HUES64 (cell line): ENCODE measurements at regions not wholly inside any gene's neighbourhood (a gene's known extent, or its start where the extent isn't known, plus 50 kb on each side); places are given as distances from the start of the nearest gene placed in this dataset.

Experiments
- H3K27ac ChIP-seq: 2 replicates; pipeline ENCODE4 v1.7.0; 2013; ENCODE audit warnings: low read depth, low read length, inconsistent platforms
- H3K27me3 ChIP-seq: 2 replicates; pipeline ENCODE4 v1.6.1; 2013; ENCODE audit warnings: mild to moderate bottlenecking, low read length; ENCODE audit not compliant: insufficient read depth
- H3K36me3 ChIP-seq: 2 replicates; pipeline ENCODE4 v1.6.1; 2013; ENCODE audit warnings: mild to moderate bottlenecking, low read length; ENCODE audit not compliant: insufficient read depth
- H3K4me1 ChIP-seq: 2 replicates; pipeline ENCODE4 v1.6.1; 2013; ENCODE audit warnings: mild to moderate bottlenecking, low read length, moderate library complexity; ENCODE audit not compliant: insufficient read depth
- H3K4me3 ChIP-seq: 2 replicates; pipeline ENCODE4 v1.5.1; 2013; ENCODE audit warnings: mild to moderate bottlenecking, low read length, moderate library complexity
- H3K9ac ChIP-seq: 2 replicates; pipeline ENCODE4 v1.6.1; 2013; ENCODE audit warnings: mild to moderate bottlenecking, low read depth, low read length
- H3K9me3 ChIP-seq: 2 replicates; pipeline ENCODE4 v1.6.1; 2013; ENCODE audit warnings: low read depth, low read length; ENCODE audit not compliant: insufficient read depth
- WGBS: fragments of 150-250, 120-280 bp; methylation state at CpG from one replicate; pipeline ENCODE4 v1.1.7; 2013; ENCODE audit warnings: missing lambda C conversion rate; 5-methylcytosine and 5-hydroxymethylcytosine counted together

DNA sequence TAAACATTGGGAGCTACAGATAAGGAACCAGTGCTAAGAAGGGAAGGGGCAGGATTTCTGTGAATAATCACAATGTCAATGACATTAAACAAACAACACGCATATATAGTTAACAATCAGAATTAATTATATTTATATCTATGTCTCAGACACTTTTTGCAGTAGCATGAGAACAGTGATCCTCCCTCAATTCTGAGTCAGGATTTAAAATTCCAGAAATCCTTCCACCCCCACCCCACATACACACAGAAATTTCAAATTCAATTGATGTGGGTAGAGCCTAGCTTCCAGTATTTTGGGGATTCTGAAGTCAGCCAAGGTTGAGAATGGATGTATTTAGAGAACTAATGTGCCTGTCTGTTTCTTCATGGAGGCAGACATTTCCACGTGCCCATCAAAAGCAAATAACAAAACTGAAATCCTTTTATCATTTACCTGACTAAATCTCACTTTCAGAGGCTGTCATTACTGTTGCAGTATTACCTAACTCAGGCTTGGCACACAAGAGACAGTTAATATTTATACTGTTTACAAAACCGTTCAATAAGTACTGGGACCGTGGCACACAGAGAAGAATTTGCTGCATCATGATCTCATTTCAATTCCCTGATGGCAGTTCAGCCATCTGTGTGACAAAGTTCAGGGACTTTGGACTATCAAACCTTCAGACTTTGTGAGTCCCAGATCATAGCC, 116.6 kb upstream of the PALS2 start:
- H3K36me3 ChIP-seq, result no peaks in the 10 kb centered on the region
- H3K4me3 ChIP-seq, result no peak overlapping the region
- H3K9me3 ChIP-seq, result no peaks in the 10 kb centered on the region
- H3K4me1 ChIP-seq, result peaks cover 3% of the 10 kb centered on the region; the same call in 1 of the 2 replicates
- 0 out of 2 replicates have a peak, but pooled peaks cover 2% of the 10 kb centered on the region for H3K27me3 ChIP-seq
- H3K9ac ChIP-seq, result no peak overlapping the region
- H3K27ac ChIP-seq, result no peak overlapping the region
- 93% methylated on average over 3 of the region's 4 CpGs for WGBS

DNA sequence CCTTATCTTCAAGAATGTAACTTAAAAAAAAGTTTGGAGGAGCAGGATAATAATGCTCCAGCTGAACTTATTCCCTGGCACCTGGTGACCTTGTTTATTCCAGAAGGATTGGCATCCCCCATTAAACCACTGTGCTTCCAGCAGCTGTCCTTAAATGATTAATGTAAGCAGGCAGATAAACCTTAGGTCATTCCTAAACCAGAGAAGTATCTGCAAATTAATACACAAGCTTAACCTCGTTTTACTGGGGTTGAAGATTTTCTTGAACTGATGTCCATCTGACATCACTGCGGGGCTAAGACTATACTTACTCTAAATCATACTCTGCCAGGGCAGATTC, 116.1 kb upstream of the PALS2 start:
- H3K27me3 ChIP-seq, result 0 out of 2 replicates have a peak, but pooled peaks cover 3% of the 10 kb centered on the region
- no peaks in the 10 kb centered on the region for H3K9me3 ChIP-seq
- WGBS, result 96% methylated on average over 2 of the region's 2 CpGs
- peaks cover 3% of the 10 kb centered on the region; the same call in 1 of the 2 replicates for H3K4me1 ChIP-seq
- H3K36me3 ChIP-seq, result no peaks in the 10 kb centered on the region
- H3K27ac ChIP-seq, result no peak overlapping the region
- H3K4me3 ChIP-seq, result no peak overlapping the region
- H3K9ac ChIP-seq, result no peak overlapping the region

DNA sequence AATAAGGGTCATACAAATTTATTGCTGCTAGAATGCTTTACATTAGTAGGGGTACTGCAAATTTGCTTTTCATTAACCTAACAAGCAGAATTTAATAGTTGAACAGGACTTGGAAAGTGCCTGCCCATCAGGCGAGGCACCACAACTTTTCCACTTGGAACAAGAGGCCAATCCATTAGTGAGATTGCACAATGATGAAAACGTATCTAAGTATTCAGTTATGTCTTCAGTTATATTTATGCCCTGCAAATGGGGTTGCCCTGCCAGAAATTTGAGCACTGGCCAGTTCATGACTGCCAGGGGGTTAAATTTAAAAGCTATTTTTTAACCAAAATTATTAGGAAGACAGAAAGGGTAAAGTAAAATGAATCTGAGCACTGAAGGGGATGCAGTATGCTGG, 111.1 kb upstream of the PALS2 start:
- H3K9ac ChIP-seq, result no peak overlapping the region
- no peaks in the 10 kb centered on the region for H3K36me3 ChIP-seq
- no peak overlapping the region for H3K4me3 ChIP-seq
- 94% methylated on average over 2 of the region's 2 CpGs for WGBS
- 0 out of 2 replicates have a peak, but pooled peaks cover 3% of the 10 kb centered on the region for H3K27me3 ChIP-seq
- no peak overlapping the region for H3K27ac ChIP-seq
- H3K9me3 ChIP-seq, result no peaks in the 10 kb centered on the region
- H3K4me1 ChIP-seq, result no peaks in the 10 kb centered on the region

DNA sequence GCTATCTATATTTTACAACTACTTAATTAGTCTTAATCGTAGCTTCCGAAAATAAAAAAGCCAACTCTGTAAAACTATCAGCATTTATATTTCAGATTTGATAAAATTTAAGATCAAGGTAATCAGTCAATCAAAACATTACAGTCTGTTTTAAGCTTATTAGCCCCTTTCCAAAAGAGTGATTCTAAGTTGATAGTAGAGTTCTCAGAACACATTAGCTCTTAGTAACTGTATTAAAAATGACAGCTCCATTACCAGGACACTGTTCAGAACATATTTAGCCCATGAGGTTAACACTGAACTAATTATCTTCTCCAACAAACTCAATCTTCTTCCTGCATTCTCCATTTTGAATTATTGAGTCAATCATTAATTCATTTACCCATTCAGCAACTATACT, 110.3 kb upstream of the PALS2 start:
- H3K27me3 ChIP-seq, result 0 out of 2 replicates have a peak, but pooled peaks cover 3% of the 10 kb centered on the region
- H3K36me3 ChIP-seq, result no peaks in the 10 kb centered on the region
- H3K4me3 ChIP-seq, result no peak overlapping the region
- no peak overlapping the region for H3K9ac ChIP-seq
- H3K4me1 ChIP-seq, result peaks cover 4% of the 10 kb centered on the region; the same call in 1 of the 2 replicates
- WGBS, result 100% methylated on average over 1 of the region's 2 CpGs
- no peaks in the 10 kb centered on the region for H3K9me3 ChIP-seq
- no peak overlapping the region for H3K27ac ChIP-seq

DNA sequence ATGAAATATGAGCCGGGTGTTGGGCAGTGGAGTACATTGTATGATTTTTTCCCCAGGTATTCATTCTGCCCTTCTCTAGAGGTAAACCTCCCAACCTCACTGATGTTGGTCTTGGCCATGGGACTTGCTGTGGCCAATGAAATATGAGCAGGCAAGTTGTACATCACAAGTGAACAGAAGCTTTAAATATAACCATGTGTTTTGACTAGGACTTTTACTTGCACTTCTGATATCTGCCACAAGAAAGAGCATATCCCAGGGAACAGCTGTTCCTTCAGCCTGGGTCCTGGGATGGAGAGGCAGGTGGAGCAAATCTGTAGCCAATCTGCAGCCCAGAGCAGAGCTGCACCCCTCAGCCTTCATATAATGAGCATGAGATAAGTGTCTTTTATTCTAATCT, 109.8 kb upstream of the PALS2 start:
- Histone ChIP-seq H3K4me3 (no peak overlapping the region), H3K36me3 (no peaks in the 10 kb centered on the region), H3K4me1 (peaks cover 4% of the 10 kb centered on the region; the same call in 1 of the 2 replicates), H3K27ac (no peak overlapping the region), H3K9me3 (no peaks in the 10 kb centered on the region), H3K27me3 (0 out of 2 replicates have a peak, but pooled peaks cover 3% of the 10 kb centered on the region), H3K9ac (no peak overlapping the region)
- WGBS, result 100% methylated on average over 1 of the region's 1 CpG

DNA sequence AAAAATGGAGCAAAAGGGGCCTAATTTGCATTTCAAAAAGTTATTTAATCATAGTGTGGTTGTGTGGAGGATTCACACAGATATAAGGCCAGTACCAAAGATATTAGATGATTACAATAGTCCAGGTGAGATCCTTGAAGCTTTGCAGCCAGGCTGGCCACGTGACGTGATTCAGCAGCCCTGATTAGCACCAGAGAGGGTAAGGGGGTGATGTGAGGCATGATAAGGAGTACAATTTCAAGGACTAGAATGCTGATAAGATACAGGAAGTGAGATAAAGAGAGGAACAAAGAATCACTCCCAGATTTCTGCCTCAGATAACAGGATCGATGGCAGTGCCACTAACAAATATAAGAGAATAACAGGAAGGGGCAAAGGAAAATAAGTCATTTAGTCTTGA, 108.4 kb upstream of the PALS2 start:
- Histone ChIP-seq H3K9me3 (no peaks in the 10 kb centered on the region), H3K9ac (no peak overlapping the region), H3K36me3 (no peaks in the 10 kb centered on the region), H3K4me1 (peaks cover 4% of the 10 kb centered on the region; the same call in 1 of the 2 replicates), H3K27ac (no peak overlapping the region), H3K27me3 (0 out of 2 replicates have a peak, but pooled peaks cover 3% of the 10 kb centered on the region), H3K4me3 (no peak overlapping the region)
- 85% methylated on average over 3 of the region's 3 CpGs for WGBS

DNA sequence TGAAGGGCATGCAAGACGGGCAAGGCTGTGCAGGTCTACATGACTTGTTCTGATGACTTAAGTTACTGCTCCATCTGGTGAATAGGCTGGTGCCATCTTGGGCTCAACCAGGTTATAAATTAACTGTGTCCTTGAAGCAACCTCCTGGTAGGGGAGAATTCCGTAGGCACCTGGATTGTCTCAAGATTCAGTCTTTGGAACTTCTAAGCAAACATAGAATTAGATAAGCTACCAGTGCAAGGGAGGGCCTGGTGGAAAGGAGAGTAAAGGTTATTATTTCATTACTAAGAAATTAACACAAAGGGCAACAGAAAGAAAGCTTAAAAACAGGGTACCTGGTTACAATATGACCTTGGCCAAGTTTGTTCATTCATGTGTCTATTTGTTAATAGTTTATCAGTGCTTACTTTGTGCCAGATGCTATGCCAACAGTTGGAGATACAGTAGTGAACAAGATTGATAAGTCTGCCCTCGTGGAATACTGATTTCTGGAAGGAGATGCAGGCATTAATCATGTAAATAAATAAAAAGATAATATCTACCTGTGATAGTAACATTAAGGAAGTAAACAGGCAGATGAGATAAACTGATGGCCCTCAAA, 107.0 kb upstream of the PALS2 start:
- no peaks in the 10 kb centered on the region for H3K9me3 ChIP-seq
- H3K4me3 ChIP-seq, result no peak overlapping the region
- H3K36me3 ChIP-seq, result no peaks in the 10 kb centered on the region
- no peak overlapping the region for H3K9ac ChIP-seq
- H3K27me3 ChIP-seq, result 0 out of 2 replicates have a peak, but pooled peaks cover 3% of the 10 kb centered on the region
- no peak overlapping the region for H3K27ac ChIP-seq
- 86% methylated on average over 3 of the region's 3 CpGs for WGBS
- peaks cover 4% of the 10 kb centered on the region; the same call in 1 of the 2 replicates for H3K4me1 ChIP-seq

DNA sequence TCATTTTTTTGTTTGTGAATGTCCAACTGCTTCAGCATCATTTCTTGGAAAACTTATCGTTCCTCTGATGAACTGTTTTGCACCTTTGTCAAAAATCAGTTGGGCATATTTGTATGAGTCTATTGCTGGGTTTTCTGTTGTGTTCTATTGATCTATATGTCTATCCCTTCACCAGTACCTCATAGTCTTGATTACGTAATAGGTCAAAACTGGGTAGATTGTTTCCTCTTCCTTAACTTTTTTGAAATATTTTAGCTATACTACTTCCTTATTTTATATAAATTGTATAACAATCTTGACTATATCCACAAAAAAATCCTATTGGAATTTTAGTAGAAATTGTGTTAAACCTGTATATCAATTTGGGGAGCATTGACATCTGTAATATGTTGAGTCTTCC, 104.1 kb upstream of the PALS2 start:
- no peak overlapping the region for H3K27ac ChIP-seq
- no peaks in the 10 kb centered on the region for H3K9me3 ChIP-seq
- H3K36me3 ChIP-seq, result no peaks in the 10 kb centered on the region
- H3K4me1 ChIP-seq, result peaks cover 4% of the 10 kb centered on the region; the same call in 1 of the 2 replicates
- H3K27me3 ChIP-seq, result no peaks in the 10 kb centered on the region
- WGBS, result 90% methylated on average over 1 of the region's 2 CpGs
- no peak overlapping the region for H3K9ac ChIP-seq
- no peak overlapping the region for H3K4me3 ChIP-seq

DNA sequence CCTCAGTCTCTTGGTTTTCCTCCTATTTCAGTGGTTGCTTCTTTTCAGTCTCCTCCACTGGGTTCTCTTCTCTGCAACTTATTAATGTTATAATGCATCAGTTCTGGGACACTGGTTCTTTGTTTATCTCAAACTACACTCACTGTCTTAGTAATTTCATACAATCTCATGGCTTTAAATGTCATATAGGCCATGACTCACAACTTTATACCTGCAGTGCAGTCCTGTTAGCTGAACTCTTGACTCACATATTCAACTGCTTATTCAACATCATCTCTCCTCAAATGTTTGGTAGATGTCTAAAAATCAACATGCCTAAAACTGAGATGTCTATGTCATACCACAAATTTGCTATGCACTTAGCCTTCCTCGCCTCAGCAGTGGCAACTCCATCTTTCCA, 101.2 kb upstream of the PALS2 start:
- Histone ChIP-seq H3K4me1 (peaks cover 12% of the 10 kb centered on the region), H3K27ac (no peak overlapping the region), H3K9me3 (no peaks in the 10 kb centered on the region), H3K9ac (no peak overlapping the region), H3K27me3 (no peaks in the 10 kb centered on the region), H3K36me3 (no peaks in the 10 kb centered on the region), H3K4me3 (no peak overlapping the region)
- WGBS, result 100% methylated on average over 1 of the region's 1 CpG

DNA sequence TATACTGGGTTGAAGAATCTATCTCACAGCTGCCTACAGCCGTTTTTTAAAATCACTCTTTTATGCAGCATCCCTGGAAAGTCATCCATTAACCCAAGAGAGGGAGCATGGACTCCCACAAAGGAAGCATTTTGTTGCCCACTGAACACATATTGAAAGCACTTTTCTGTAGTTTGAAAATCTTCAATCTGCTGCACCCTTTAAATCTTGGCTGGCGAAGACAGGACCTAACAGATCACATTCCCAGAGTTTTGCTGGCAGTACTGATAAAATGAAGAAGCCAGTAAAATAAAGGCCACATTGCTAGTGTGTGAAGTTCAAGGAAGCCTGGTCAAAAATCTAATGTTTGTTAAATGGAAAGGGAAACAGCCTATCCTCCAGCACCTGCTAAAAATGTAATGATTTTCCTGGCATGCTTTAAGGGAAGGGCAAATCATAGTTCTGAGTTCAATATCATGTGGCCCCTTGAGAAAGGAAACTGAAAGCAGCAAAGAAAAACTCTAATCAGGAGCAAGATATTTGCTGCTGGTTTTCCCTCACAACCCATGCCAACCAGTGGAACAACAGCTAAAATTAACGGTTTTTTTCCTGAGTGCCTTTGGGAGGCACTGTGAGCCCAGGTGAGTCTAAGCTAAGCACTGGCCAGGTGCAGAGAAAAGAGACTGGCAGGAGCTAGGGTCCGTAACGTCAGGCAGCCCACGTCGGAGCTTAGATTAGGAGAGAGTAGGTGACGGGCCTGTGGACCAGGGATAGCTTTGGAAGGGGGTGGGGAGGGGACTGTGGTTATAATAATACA, 97.9 kb upstream of the PALS2 start:
- Histone ChIP-seq H3K4me1 (peaks cover 23% of the 10 kb centered on the region), H3K9me3 (no peaks in the 10 kb centered on the region), H3K36me3 (no peaks in the 10 kb centered on the region), H3K27ac (no peak overlapping the region), H3K27me3 (no peaks in the 10 kb centered on the region), H3K9ac (no peak overlapping the region), H3K4me3 (no peak overlapping the region)
- 79% methylated on average over 8 of the region's 8 CpGs for WGBS

DNA sequence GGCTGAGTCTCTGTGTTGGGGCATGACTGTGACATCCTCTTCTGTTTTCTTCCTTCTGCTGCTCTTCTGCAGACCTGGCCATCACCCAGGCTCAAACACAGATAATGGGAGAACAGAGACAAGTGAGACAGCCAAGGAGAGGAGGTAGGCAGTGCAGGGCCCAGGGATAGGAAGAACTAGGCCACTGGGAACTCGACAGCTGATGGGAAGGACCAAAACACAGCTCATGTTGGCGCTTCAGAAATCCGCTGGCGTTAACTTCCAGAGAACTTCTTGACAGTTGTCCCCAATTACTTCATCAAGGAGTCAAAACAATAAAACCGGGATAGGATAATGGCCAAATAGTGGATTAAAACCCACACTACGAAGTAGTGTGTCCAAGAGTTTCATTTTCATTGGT, 97.0 kb upstream of the PALS2 start:
- H3K27me3 ChIP-seq, result no peaks in the 10 kb centered on the region
- no peak overlapping the region for H3K27ac ChIP-seq
- peaks cover 23% of the 10 kb centered on the region for H3K4me1 ChIP-seq
- no peaks in the 10 kb centered on the region for H3K36me3 ChIP-seq
- no peak overlapping the region for H3K9ac ChIP-seq
- 98% methylated on average over 6 of the region's 6 CpGs for WGBS
- H3K9me3 ChIP-seq, result no peaks in the 10 kb centered on the region
- H3K4me3 ChIP-seq, result no peak overlapping the region
